MCF 10A (cell line): ENCODE measurements at regions not wholly inside any gene's neighbourhood (a gene's known extent, or its start where the extent isn't known, plus 50 kb on each side); places are given as distances from the start of the nearest gene placed in this dataset.
"Not testable (repeated sequence)": the region's sequence is repeated elsewhere in the genome, so short reads cannot be mapped to it uniquely, and the experiment has no call there.

Experiments
- BruUV-seq: library from RNA; stranded (reverse); fragments of 400-500 nt; replicated peaks from 2 replicates; lab custom pipeline; 2021; lab: Mats Ljungman, UMichigan
- CTCF ChIA-PET: fragments of 300-600 bp; sonication (Branson Sonifier 250); formaldehyde crosslinking; extraction: SDS; loops from one replicate; lab custom pipeline; 2021; ENCODE audit warnings: antibody characterized with exemption, inconsistent platforms; lab: Yijun Ruan, JAX
- POLR2A ChIA-PET: fragments of 300-600, 350-650 bp; sonication (Branson Sonifier 250); formaldehyde crosslinking; extraction: SDS; loops from one replicate; lab custom pipeline; 2020; ENCODE audit warnings: antibody characterized with exemption, inconsistent platforms; lab: Yijun Ruan, JAX
- DNase-seq: peaks from one replicate; pipeline ENCODE4 v3.0.0-alpha.2; 2018; ENCODE audit not compliant: unreplicated experiment
- H3K27ac Mint-ChIP-seq: one replicate; pipeline ENCODE4 v1.8.0; 2022; ENCODE audit warnings: mild to moderate bottlenecking, low read depth, mixed read lengths; ENCODE audit not compliant: unreplicated experiment
- H3K27me3 Mint-ChIP-seq: one replicate; pipeline ENCODE4 v1.8.0; 2022; ENCODE audit warnings: mixed read lengths; ENCODE audit not compliant: insufficient read depth, unreplicated experiment
- H3K36me3 Mint-ChIP-seq: one replicate; pipeline ENCODE4 v1.8.0; 2022; ENCODE audit warnings: mild to moderate bottlenecking, moderate library complexity, mixed read lengths; ENCODE audit not compliant: insufficient read depth, unreplicated experiment
- H3K4me1 Mint-ChIP-seq: one replicate; pipeline ENCODE4 v1.8.0; 2022; ENCODE audit warnings: mixed read lengths; ENCODE audit not compliant: insufficient read depth, unreplicated experiment
- H3K4me3 Mint-ChIP-seq: one replicate; pipeline ENCODE4 v1.8.0; 2022; ENCODE audit warnings: mild to moderate bottlenecking, moderate library complexity, mixed read lengths; ENCODE audit not compliant: unreplicated experiment
- H3K9me3 Mint-ChIP-seq: one replicate; pipeline ENCODE4 v1.8.0; 2022; ENCODE audit warnings: mixed read lengths; ENCODE audit not compliant: unreplicated experiment
- intact Hi-C: fragments of 100-400 bp; cut with micrococcal nuclease; formaldehyde crosslinking; loops from 2 replicates; pipeline ENCODE4 v1.14.1; 2022

DNA sequence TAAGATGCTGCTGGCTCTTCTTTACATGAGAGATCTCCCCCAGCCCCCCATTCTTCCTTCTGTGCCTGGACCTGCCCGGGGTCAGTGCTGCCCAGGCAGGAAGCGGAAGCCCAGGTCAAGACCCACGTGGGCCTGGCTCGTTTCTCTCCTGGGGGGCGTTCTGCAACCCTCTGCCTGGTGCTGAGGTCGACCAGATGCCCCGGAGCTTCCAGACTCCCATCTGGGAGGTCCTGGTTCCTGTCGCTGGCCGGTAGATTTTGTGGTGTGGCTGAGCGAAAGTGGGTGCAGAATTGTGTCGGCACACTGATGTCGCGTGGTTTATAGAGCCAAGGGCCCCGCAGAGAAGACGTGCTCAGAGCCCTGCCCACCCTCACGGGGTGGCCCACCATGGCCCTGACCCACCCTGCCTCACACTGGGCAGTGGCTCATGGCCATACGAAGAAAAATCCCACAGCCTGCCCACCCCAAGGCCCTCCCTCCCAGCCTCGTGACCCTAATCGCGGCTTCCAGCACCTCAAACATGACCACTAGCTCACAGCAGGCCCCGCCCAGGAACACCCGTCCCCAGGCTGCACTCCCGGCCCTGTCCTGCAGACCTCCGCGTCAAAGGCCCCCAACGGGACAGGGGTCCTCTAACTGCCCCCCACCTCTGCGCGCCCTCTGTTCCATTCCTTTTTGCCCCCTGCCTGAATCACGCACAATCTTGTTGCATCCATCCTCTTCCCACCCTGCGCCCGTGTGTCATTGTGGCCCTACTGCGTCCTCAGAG is 443.2 kb upstream of the ZNF722 start:
- H3K27me3 Mint-ChIP-seq, BruUV-seq, H3K4me3 Mint-ChIP-seq, H3K9me3 Mint-ChIP-seq, intact Hi-C loops, H3K36me3 Mint-ChIP-seq, CTCF ChIA-PET, DNase-seq, H3K4me1 Mint-ChIP-seq, H3K27ac Mint-ChIP-seq, POLR2A ChIA-PET: not testable (repeated sequence)

- H3K27ac Mint-ChIP-seq, H3K9me3 Mint-ChIP-seq, POLR2A ChIA-PET, DNase-seq, intact Hi-C loops, H3K27me3 Mint-ChIP-seq, H3K4me3 Mint-ChIP-seq, BruUV-seq, H3K36me3 Mint-ChIP-seq, CTCF ChIA-PET, H3K4me1 Mint-ChIP-seq: not testable (repeated sequence)
Observed at GRCh38 chr7:63556223-63556622, 442.4 kb upstream of the ZNF722 start.

DNA sequence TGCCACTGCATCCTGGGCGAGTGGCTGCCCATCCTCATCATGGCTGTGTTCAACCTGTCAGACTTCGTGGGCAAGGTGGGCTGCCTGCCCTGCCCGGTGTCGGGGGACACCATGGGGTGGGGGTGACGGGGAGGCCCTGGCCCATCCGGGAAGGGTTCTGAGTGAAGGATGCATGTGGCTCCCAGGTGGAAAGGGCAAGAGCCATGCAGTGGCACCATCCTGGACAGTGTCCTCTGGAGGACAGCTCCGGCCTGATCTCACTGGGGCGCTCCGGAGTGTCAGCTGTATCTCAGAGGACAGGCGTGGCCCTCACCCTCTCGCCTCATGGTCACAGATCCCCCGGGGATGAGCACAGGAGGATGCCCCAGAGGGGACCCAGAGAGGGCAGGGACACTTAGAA is 439.6 kb upstream of the ZNF722 start:
- intact Hi-C loops, H3K27me3 Mint-ChIP-seq, H3K9me3 Mint-ChIP-seq, H3K4me3 Mint-ChIP-seq, BruUV-seq, DNase-seq, POLR2A ChIA-PET, H3K27ac Mint-ChIP-seq, H3K36me3 Mint-ChIP-seq, H3K4me1 Mint-ChIP-seq, CTCF ChIA-PET: not testable (repeated sequence)

- H3K27ac Mint-ChIP-seq, BruUV-seq, POLR2A ChIA-PET, H3K4me3 Mint-ChIP-seq, intact Hi-C loops, CTCF ChIA-PET, DNase-seq, H3K36me3 Mint-ChIP-seq, H3K4me1 Mint-ChIP-seq, H3K9me3 Mint-ChIP-seq, H3K27me3 Mint-ChIP-seq: not testable (repeated sequence)
Observed at GRCh38 chr7:63559826-63560465, 438.7 kb upstream of the ZNF722 start.

- H3K4me1 Mint-ChIP-seq, H3K27ac Mint-ChIP-seq, H3K4me3 Mint-ChIP-seq, H3K36me3 Mint-ChIP-seq, BruUV-seq, intact Hi-C loops, CTCF ChIA-PET, DNase-seq, H3K9me3 Mint-ChIP-seq, H3K27me3 Mint-ChIP-seq, POLR2A ChIA-PET: not testable (repeated sequence)
Observed at GRCh38 chr7:63561911-63562310, 436.7 kb upstream of the ZNF722 start.

- POLR2A ChIA-PET, H3K4me1 Mint-ChIP-seq, CTCF ChIA-PET: not testable (repeated sequence)
Observed at GRCh38 chr7:63562364-63563060, 436.1 kb upstream of the ZNF722 start.

GRCh38 chr7:63563151-63563940 is 435.3 kb upstream of the ZNF722 start:
- intact Hi-C loops, BruUV-seq, H3K4me1 Mint-ChIP-seq, DNase-seq, POLR2A ChIA-PET, H3K27ac Mint-ChIP-seq, H3K36me3 Mint-ChIP-seq, H3K27me3 Mint-ChIP-seq, CTCF ChIA-PET, H3K4me3 Mint-ChIP-seq: not testable (repeated sequence)
- peaks cover 14% of the 10 kb centered on the region for H3K9me3 Mint-ChIP-seq

More at GRCh38 chr7:63562364-63563060, 436.1 kb upstream of the ZNF722 start:
- H3K36me3 Mint-ChIP-seq, BruUV-seq, H3K27ac Mint-ChIP-seq, intact Hi-C loops, H3K4me3 Mint-ChIP-seq, H3K27me3 Mint-ChIP-seq, DNase-seq, H3K9me3 Mint-ChIP-seq: not testable (repeated sequence)

DNA sequence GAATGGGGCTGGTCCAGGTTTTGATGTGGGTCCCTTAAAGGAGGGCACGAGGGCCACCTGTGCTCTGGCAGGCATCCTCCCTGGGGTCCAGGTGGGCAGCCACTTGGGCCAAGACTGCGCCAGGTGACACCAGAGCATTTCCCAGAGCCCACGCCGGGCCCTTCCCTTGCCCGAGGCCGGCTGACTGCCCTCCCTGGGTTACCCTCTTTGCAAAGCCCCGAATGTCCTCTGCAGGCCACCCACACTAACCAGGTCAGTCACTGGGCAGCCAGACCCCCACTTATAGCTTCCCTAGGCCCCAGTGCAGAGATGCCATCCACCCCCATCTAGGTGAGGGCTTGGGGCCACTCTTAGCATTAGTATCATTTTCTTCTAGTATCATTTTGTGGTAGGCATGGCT is 433.8 kb upstream of the ZNF722 start:
- H3K4me1 Mint-ChIP-seq, POLR2A ChIA-PET, H3K27me3 Mint-ChIP-seq, H3K27ac Mint-ChIP-seq, H3K4me3 Mint-ChIP-seq, DNase-seq, CTCF ChIA-PET, BruUV-seq, H3K36me3 Mint-ChIP-seq, intact Hi-C loops: not testable (repeated sequence)
- H3K9me3 Mint-ChIP-seq = peaks cover 15% of the 10 kb centered on the region
